ENCODE measurements at regions not wholly inside any gene's neighbourhood (a gene's known extent, or its start where the extent isn't known, plus 50 kb on each side); places are given as distances from the start of the nearest gene placed in this dataset.

DNA sequence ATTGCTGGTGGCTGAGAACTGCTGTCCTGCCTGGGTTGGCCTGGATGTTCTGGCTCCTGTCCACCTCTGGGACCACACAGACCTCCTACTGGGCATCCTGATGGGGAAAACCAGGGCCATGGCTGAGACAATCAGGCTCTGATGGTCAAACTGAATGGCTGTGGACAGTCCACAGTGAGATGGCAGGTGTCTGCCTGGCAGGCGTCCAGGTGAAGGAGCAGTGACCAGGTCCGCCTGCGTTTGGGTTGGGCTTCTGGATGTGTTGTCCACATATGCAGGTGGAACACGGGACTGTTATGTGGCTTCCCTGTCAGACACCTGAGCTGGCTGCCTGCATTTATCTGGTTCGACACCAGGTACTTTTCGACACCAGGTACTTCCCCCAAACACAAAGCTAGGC is 241.7 kb downstream of the BUB3 start:
- intact Hi-C loops (cut with DNase I), result no loop called here
- WGBS, 4 donors, result 83 to 95% (median 90%) methylated on average over 5 to 6 of the region's 6 CpGs
- Histone ChIP-seq H3K4me1 (no peaks in the 10 kb centered on the region), H3K4me3 (no peak overlapping the region), H3K27me3 (no peaks in the 10 kb centered on the region), H3K27ac (no peak overlapping the region), H3K36me3 (no peaks in the 10 kb centered on the region), H3K9me3 (peaks cover 0 to 7% (median 0%) of the 10 kb centered on the region in 12 donors)
- TF ChIP-seq POLR2A (IDR thresholded peaks at IDR 0.05), result no peak
- TF ChIP-seq, protein P1, sequence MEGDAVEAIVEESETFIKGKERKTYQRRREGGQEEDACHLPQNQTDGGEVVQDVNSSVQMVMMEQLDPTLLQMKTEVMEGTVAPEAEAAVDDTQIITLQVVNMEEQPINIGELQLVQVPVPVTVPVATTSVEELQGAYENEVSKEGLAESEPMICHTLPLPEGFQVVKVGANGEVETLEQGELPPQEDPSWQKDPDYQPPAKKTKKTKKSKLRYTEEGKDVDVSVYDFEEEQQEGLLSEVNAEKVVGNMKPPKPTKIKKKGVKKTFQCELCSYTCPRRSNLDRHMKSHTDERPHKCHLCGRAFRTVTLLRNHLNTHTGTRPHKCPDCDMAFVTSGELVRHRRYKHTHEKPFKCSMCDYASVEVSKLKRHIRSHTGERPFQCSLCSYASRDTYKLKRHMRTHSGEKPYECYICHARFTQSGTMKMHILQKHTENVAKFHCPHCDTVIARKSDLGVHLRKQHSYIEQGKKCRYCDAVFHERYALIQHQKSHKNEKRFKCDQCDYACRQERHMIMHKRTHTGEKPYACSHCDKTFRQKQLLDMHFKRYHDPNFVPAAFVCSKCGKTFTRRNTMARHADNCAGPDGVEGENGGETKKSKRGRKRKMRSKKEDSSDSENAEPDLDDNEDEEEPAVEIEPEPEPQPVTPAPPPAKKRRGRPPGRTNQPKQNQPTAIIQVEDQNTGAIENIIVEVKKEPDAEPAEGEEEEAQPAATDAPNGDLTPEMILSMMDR (IDR thresholded peaks at IDR 0.05), result no peak
- ATAC-seq (no peak), DNase-seq (no peak)

DNA sequence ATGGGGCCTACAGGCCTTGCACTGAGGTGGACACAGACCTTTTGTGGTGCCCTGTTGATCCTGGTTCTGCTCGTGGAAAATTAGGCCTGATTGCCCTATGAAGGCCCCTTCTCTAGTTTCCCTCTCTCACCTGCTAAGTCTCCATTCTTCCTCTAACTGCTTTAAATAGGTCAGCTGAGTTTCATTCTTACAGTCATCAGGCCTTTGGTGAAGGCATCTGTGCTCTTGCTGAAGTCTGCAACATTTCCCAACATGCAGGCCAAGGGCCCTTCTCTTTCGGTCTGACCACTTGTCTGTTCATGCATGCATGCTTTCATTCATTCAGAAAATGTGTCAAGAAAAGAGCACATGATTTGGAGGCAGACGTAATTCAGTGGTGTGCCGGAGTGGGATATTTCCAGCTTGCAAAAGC is 244.0 kb downstream of the BUB3 start:
- no peak for ATAC-seq
- DNase-seq, result no peak
- intact Hi-C loops (cut with DNase I), result no loop called here
- Histone ChIP-seq H3K4me1 (no peaks in the 10 kb centered on the region), H3K27me3 (no peaks in the 10 kb centered on the region), H3K4me3 (no peak overlapping the region), H3K27ac (no peak overlapping the region), H3K36me3 (no peaks in the 10 kb centered on the region), H3K9me3 (peaks cover 0 to 9% (median 0%) of the 10 kb centered on the region in 12 donors)
- 45 to 73% (median 61%) methylated on average over 4 of the region's 4 CpGs for WGBS, 4 donors
- TF ChIP-seq POLR2A (IDR thresholded peaks at IDR 0.05), result no peak
- TF ChIP-seq, protein P1 (IDR thresholded peaks at IDR 0.05), result no peak

DNA sequence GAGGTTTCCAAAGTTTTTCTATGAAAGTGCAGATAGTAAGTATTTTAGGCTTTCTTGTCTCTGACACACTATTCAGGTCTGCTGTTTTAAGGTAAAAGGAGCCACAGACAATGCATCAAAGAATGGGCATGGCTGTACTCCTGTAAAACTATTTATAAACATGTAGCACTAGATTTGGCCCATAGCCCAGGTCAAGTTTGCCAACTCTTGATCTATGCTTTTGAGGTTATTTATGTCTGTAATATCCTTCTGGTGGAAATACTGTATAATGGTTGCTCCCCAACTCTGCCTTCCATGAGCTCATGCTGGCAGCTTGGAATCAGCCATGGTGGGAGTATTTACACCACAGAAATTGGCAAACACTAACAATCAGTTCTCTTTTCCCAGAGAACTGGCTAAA is 244.6 kb downstream of the BUB3 start:
- no peaks in the 10 kb centered on the region for H3K36me3 ChIP-seq
- TF ChIP-seq, protein P1 (IDR thresholded peaks at IDR 0.05), result no peak
- no peak for TF ChIP-seq POLR2A (IDR thresholded peaks at IDR 0.05)
- H3K9me3 ChIP-seq, result peaks cover 0 to 15% (median 0%) of the 10 kb centered on the region in 12 donors
- no peaks in the 10 kb centered on the region for H3K4me1 ChIP-seq
- DNase-seq (no peak), ATAC-seq (no peak)
- no peaks in the 10 kb centered on the region for H3K27me3 ChIP-seq
- no peak overlapping the region for H3K27ac ChIP-seq
- intact Hi-C loops (cut with DNase I), result no loop called here
- no peak overlapping the region for H3K4me3 ChIP-seq

DNA sequence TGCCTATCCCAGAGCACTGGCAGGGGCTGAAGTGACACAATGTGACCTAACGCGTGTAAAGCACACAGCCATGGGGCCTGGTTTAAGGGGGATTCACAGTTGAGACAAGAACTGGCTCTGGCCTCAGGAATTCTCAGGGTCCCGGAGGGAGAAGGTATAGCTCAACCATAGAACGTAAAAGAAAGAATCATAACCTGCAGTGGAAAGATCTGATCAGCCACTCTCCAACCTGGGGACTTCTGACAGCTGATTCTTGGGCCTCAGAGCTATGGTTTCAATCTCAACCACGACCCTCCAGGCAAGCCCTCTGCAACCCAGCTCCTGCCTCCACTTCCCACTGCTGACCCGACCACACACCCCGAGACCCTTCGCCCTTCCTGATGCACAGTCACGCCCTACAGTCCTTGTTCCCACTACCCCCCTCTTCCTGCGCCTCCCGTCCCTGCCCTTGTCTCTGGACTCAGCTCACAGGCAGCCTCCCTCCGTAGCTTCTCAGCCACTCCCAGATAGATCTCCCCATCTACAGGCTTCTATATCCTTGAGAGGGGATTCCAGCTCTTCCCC is 245.2 kb downstream of the BUB3 start:
- no peaks in the 10 kb centered on the region for H3K27me3 ChIP-seq
- ATAC-seq, result no peak
- intact Hi-C loops (cut with DNase I), result no loop called here
- WGBS, 4 donors, result 88 to 90% (median 89%) methylated on average over 12 of the region's 12 CpGs
- no peaks in the 10 kb centered on the region for H3K4me1 ChIP-seq
- no peak overlapping the region for H3K4me3 ChIP-seq
- peaks cover 0 to 21% (median 3%) of the 10 kb centered on the region in 12 donors for H3K9me3 ChIP-seq
- no peaks in the 10 kb centered on the region for H3K36me3 ChIP-seq
- no peak overlapping the region for H3K27ac ChIP-seq
- no peak for TF ChIP-seq POLR2A (IDR thresholded peaks at IDR 0.05)
- TF ChIP-seq, protein P1 (IDR thresholded peaks at IDR 0.05), result no peak
- no peak for DNase-seq
